B cell (primary cell): ENCODE measurements at regions not wholly inside any gene's neighbourhood (a gene's known extent, or its start where the extent isn't known, plus 50 kb on each side); places are given as distances from the start of the nearest gene placed in this dataset.

Experiments used
- ATAC-seq: fragments of 200-7000 bp; cut with Tn5 transposase; one replicate; pipeline ENCODE4 v1.10.0; 2021; ENCODE audit warnings: low read depth, mild to moderate bottlenecking, moderate number of reproducible peaks, moderate library complexity
- CTCF ChIA-PET: fragments of 350-600 bp; sonication (Branson Sonifier 250); formaldehyde crosslinking; loops from one replicate; lab custom pipeline; 2021; ENCODE audit warnings: antibody characterized with exemption, inconsistent platforms; lab: Charles Lee
- POLR2A ChIA-PET: fragments of 350-600 bp; sonication (Branson Sonifier 250); formaldehyde crosslinking; loops from one replicate; lab custom pipeline; 2021; ENCODE audit warnings: antibody characterized with exemption; lab: Charles Lee
- DNase-seq: peaks from one replicate; pipeline ENCODE4 v3.0.0; 2013
- H2AFZ ChIP-seq: 2 replicates; pipeline ENCODE4 v1.6.1; 2012; ENCODE audit warnings: mild to moderate bottlenecking, low read depth, low read length; ENCODE audit not compliant: insufficient read depth, poor library complexity, severe bottlenecking
- H3K27ac ChIP-seq, 2 donors: 1 replicate in 1 of 2; 2 replicates in 1 of 2; pipeline ENCODE4 v1.5.1; 2012 to 2013; ENCODE audit warnings: low read length in 2 of 2, mild to moderate bottlenecking in 2 of 2, moderate library complexity in 1 of 2
- H3K27me3 ChIP-seq, 4 experiments: fragments of 200-600 bp in 1 of 4; sonication (generic) in 1 of 4; replicated peaks in 1 of 4; 1 replicate in 2 of 4; 2 replicates in 2 of 4; pipeline versions ENCODE4 v1.6.1 to v1.7.0; 2013 to 2016; ENCODE audit warnings: low read length in 3 of 4, mild to moderate bottlenecking in 2 of 4, mixed read lengths in 1 of 4, moderate library complexity in 1 of 4; ENCODE audit not compliant: insufficient read depth in 4 of 4, control insufficient read depth in 3 of 4; ENCODE audit errors: control extremely low read depth in 1 of 4
- H3K36me3 ChIP-seq, 2 experiments: replicated peaks in 1 of 2; 1 replicate in 1 of 2; 2 replicates in 1 of 2; pipeline versions ENCODE4 v1.6.1 to v1.7.1; 2013; ENCODE audit warnings: low read length in 1 of 2; ENCODE audit not compliant: insufficient read depth in 2 of 2, control insufficient read depth in 1 of 2; ENCODE audit errors: control extremely low read depth in 1 of 2, extremely low read depth in 1 of 2
- H3K4me1 ChIP-seq, 2 donors: fragments of 200-600 bp in 1 of 2; sonication (generic) in 1 of 2; 1 replicate in 1 of 2; 2 replicates in 1 of 2; pipeline versions ENCODE4 v1.5.1 to v1.6.1; 2013 to 2017; ENCODE audit warnings: low read length in 2 of 2; ENCODE audit not compliant: control insufficient read depth in 2 of 2, insufficient read depth in 2 of 2
- H3K4me2 ChIP-seq: replicated peaks from 2 replicates; pipeline ENCODE3; 2012; ENCODE audit warnings: mild to moderate bottlenecking, low read depth, low read length; ENCODE audit not compliant: poor library complexity, severe bottlenecking
- H3K4me3 ChIP-seq, 5 experiments: fragments of 200-600 bp in 1 of 5; sonication (generic) in 1 of 5; 1 replicate in 3 of 5; 2 replicates in 2 of 5; pipeline versions ENCODE4 v1.5.1 to v1.7.0; 2011 to 2016; ENCODE audit warnings: low read length in 4 of 5, mild to moderate bottlenecking in 4 of 5, low read depth in 2 of 5, control low read depth in 1 of 5, moderate library complexity in 1 of 5; ENCODE audit not compliant: insufficient read depth in 1 of 5; ENCODE audit errors: control extremely low read depth in 1 of 5, extremely low read depth in 1 of 5
- H3K79me2 ChIP-seq: fragments of 200-600 bp; sonication (generic); one replicate; pipeline ENCODE4 v1.6.0; 2016; ENCODE audit warnings: low read length; ENCODE audit not compliant: control insufficient read depth, insufficient read depth
- H3K9ac ChIP-seq: fragments of 200-600 bp; sonication (generic); 2 replicates; pipeline ENCODE4 v1.6.1; 2017; ENCODE audit warnings: mild to moderate bottlenecking, low read length, moderate library complexity
- H3K9me3 ChIP-seq, 3 donors: one replicate each; pipeline versions ENCODE4 v1.6.1 to v1.7.1; 2013; ENCODE audit warnings: low read length in 2 of 3; ENCODE audit not compliant: control insufficient read depth in 2 of 3, insufficient read depth in 1 of 3; ENCODE audit errors: control extremely low read depth in 1 of 3
- H4K20me1 ChIP-seq: 2 replicates; pipeline ENCODE4 v1.6.0; 2012; ENCODE audit warnings: mild to moderate bottlenecking, low read length; ENCODE audit not compliant: insufficient read depth, control insufficient read depth, poor library complexity, severe bottlenecking
- H3K27ac Mint-ChIP-seq: one replicate; pipeline ENCODE4 v1.8.0; 2021; ENCODE audit warnings: mixed read lengths
- H3K27me3 Mint-ChIP-seq: one replicate; pipeline ENCODE4 v1.8.0; 2021; ENCODE audit warnings: mixed read lengths
- H3K4me1 Mint-ChIP-seq: one replicate; pipeline ENCODE4 v1.8.0; 2021; ENCODE audit warnings: mixed read lengths
- H3K4me3 Mint-ChIP-seq: one replicate; pipeline ENCODE4 v1.8.0; 2021; ENCODE audit warnings: mixed read lengths
- H3K9me3 Mint-ChIP-seq: one replicate; pipeline ENCODE4 v1.8.0; 2022; ENCODE audit warnings: mixed read lengths; ENCODE audit not compliant: insufficient read depth
- EZH2 ChIP-seq: IDR thresholded peaks from 2 replicates; pipeline ENCODE4 v1.6.1; 2012; ENCODE audit warnings: borderline replicate concordance, low read depth, mild to moderate bottlenecking, moderate library complexity, low read length; ENCODE audit not compliant: insufficient read depth, poor library complexity, severe bottlenecking
- WGBS: methylation state at CpG from one replicate; pipeline ENCODE4 v1.1.5; 2013; ENCODE audit warnings: missing lambda C conversion rate; ENCODE audit not compliant: insufficient coverage; 5-methylcytosine and 5-hydroxymethylcytosine counted together
- intact Hi-C: fragments of 100-400 bp; cut with micrococcal nuclease; formaldehyde crosslinking; loops from one replicate; pipeline ENCODE4 v1.10.0; 2022

GRCh38 chr3:112693186-112693585, 52.2 kb upstream of the CCDC80 start:
- no peak for TF ChIP-seq EZH2
- no peak overlapping the region for H3K4me3 Mint-ChIP-seq
- no peak overlapping the region for H3K4me2 ChIP-seq
- ATAC-seq (no peak), DNase-seq (no peak)
- POLR2A ChIA-PET: no interaction called here
- H4K20me1 ChIP-seq: no peaks in the 10 kb centered on the region
- H3K9ac ChIP-seq: no peak overlapping the region
- H3K27ac ChIP-seq: no peak overlapping the region
- H3K36me3 ChIP-seq: no peaks in the 10 kb centered on the region
- H3K27ac Mint-ChIP-seq: no peak overlapping the region
- no peaks in the 10 kb centered on the region for H3K9me3 ChIP-seq
- H3K4me1 Mint-ChIP-seq: peaks cover 10% of the 10 kb centered on the region
- H3K27me3 ChIP-seq: peaks cover 0 to 3% (median 0%) of the 10 kb centered on the region in 4 experiments
- no peaks in the 10 kb centered on the region for H3K79me2 ChIP-seq
- no peaks in the 10 kb centered on the region for H3K9me3 Mint-ChIP-seq
- H3K27me3 Mint-ChIP-seq: no peaks in the 10 kb centered on the region
- peaks cover 0 to 6% of the 10 kb centered on the region in 2 donors for H3K4me1 ChIP-seq
- intact Hi-C loops: no loop called here
- H2AFZ ChIP-seq: no peak overlapping the region
- WGBS: 92% methylated on average over 4 of the region's 4 CpGs
- CTCF ChIA-PET: interaction anchor here (1.2 kb wide), 1 partner anchor 49 kb away, joined by 3 read pairs; no protein-coding TSS in a partner anchor
- no peak overlapping the region for H3K4me3 ChIP-seq
